ENCODE measurements at regions not wholly inside any gene's neighbourhood (a gene's known extent, or its start where the extent isn't known, plus 50 kb on each side); places are given as distances from the start of the nearest gene placed in this dataset.

DNA sequence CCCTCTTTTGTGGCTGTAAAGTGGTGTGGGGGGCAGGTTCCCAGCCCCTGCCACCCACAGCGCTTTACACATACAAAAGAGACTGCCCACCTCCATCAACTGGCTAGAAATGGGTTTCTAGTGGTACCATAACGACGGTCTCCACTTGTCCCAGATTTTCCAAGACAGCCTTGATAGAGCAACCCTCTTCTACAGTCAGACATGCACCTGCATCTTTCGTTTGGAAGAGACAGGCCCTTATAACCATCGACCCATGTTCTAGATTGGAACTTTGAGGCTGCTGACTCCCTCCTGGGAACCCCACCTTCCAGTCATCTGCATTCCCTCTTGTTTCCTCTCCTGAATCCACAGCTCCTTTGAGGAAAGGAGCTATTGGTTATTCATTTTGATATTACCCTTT lies 63.1 kb downstream of the GSX1 start:
- H3K27ac ChIP-seq, result no peak overlapping the region
- no peak overlapping the region for H3K4me3 ChIP-seq
- peaks cover 64% of the 10 kb centered on the region for H3K27me3 ChIP-seq
- H3K4me1 ChIP-seq, result no peaks in the 10 kb centered on the region
- H3K9me3 ChIP-seq, result no peaks in the 10 kb centered on the region
- no peaks in the 10 kb centered on the region for H3K36me3 ChIP-seq
- TF ChIP-seq POLR2AphosphoS5 (IDR thresholded peaks at IDR 0.05) (no peak), POLR2A (IDR thresholded peaks at IDR 0.05) (no peak), EP300 (IDR thresholded peaks at IDR 0.05) (no peak)
- TF ChIP-seq, protein P1, sequence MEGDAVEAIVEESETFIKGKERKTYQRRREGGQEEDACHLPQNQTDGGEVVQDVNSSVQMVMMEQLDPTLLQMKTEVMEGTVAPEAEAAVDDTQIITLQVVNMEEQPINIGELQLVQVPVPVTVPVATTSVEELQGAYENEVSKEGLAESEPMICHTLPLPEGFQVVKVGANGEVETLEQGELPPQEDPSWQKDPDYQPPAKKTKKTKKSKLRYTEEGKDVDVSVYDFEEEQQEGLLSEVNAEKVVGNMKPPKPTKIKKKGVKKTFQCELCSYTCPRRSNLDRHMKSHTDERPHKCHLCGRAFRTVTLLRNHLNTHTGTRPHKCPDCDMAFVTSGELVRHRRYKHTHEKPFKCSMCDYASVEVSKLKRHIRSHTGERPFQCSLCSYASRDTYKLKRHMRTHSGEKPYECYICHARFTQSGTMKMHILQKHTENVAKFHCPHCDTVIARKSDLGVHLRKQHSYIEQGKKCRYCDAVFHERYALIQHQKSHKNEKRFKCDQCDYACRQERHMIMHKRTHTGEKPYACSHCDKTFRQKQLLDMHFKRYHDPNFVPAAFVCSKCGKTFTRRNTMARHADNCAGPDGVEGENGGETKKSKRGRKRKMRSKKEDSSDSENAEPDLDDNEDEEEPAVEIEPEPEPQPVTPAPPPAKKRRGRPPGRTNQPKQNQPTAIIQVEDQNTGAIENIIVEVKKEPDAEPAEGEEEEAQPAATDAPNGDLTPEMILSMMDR (IDR thresholded peaks at IDR 0.05), result no peak
- no peak for DNase-seq (ENCODE audit: low spot score in 2 of 2)
- WGBS, result 84% methylated on average over 5 of the region's 5 CpGs

DNA sequence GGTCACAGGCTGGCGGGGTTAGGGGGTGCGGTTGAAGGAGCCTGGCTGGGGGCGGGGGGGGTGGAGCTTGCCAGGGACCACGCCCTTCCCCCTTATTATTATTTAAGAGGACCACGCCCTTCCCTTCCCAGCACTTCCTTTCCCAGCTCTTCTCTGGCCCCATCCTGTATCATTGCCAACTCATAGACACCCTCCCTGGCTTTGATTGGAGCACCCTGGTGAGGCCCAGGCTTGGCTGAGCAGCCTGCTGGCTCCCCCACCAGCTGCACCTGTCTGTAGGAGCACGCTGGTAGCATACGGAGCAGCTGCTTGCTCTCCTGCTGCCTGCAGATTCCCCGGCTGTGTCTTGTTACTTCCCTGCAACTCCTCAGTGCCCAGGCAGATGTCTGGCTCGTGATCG lies 62.5 kb upstream of the PDX1 start:
- no peaks in the 10 kb centered on the region for H3K4me1 ChIP-seq
- no peak for DNase-seq (ENCODE audit: low spot score in 2 of 2)
- 57% methylated on average over 4 of the region's 10 CpGs for WGBS
- no peak overlapping the region for H3K27ac ChIP-seq
- TF ChIP-seq, protein P1 (IDR thresholded peaks at IDR 0.05), result no peak
- TF ChIP-seq POLR2A (IDR thresholded peaks at IDR 0.05) (no peak), EP300 (IDR thresholded peaks at IDR 0.05) (no peak), POLR2AphosphoS5 (IDR thresholded peaks at IDR 0.05) (no peak)
- H3K9me3 ChIP-seq, result no peaks in the 10 kb centered on the region
- H3K27me3 ChIP-seq, result peaks cover 60% of the 10 kb centered on the region
- H3K4me3 ChIP-seq, result no peak overlapping the region
- no peaks in the 10 kb centered on the region for H3K36me3 ChIP-seq

DNA sequence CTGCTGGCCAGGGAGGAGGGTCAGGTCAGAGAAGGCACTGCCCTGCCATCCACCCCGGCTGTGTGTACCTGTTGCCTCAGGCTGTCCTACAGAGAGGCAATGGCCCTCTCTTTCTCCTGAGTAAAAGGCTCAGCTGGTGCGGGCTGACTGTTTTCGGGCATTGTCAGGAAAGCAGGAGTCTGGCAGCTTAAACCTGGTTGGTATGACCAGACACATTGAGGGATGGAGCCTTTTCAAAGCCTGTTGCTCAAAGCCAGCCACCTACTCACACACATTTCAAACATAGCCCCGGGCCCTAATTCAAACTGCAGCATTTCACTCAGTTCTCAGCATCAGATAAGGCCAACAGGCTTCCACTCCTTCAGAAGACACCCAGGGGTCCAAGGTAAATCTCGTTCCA lies 61.8 kb upstream of the PDX1 start:
- Histone ChIP-seq H3K9me3 (no peaks in the 10 kb centered on the region), H3K4me1 (no peaks in the 10 kb centered on the region), H3K36me3 (no peaks in the 10 kb centered on the region), H3K27ac (no peak overlapping the region), H3K27me3 (peaks cover 52% of the 10 kb centered on the region), H3K4me3 (no peak overlapping the region)
- WGBS, result 52% methylated on average over 5 of the region's 5 CpGs
- DNase-seq (ENCODE audit: low spot score in 2 of 2), result no peak
- no peak for TF ChIP-seq EP300 (IDR thresholded peaks at IDR 0.05)
- TF ChIP-seq POLR2AphosphoS5 (IDR thresholded peaks at IDR 0.05), result no peak
- TF ChIP-seq, protein P1 (IDR thresholded peaks at IDR 0.05), result no peak
- TF ChIP-seq POLR2A (IDR thresholded peaks at IDR 0.05), result no peak

DNA sequence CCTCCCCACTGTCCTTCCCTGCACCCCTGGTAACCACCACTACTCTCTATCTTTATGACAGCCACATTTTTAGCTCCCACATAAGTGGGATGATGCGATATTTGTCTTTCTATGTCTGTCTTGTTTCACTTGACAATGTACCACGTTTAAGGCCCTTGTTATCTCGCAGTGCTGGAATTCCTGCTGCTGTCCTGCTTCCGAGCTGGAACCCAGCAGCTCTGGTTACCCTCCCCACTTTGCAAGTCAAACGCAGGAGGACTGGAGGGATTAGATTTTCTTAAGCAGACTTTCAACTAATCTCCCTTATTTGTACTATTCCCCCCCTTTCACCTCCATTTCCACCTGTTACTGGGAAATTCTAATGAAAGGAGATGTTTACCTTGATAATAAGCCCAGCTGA lies 59.1 kb upstream of the PDX1 start:
- TF ChIP-seq POLR2AphosphoS5 (IDR thresholded peaks at IDR 0.05) (no peak), EP300 (IDR thresholded peaks at IDR 0.05) (no peak), POLR2A (IDR thresholded peaks at IDR 0.05) (no peak)
- TF ChIP-seq, protein P1 (IDR thresholded peaks at IDR 0.05), result no peak
- Histone ChIP-seq H3K4me1 (no peaks in the 10 kb centered on the region), H3K36me3 (no peaks in the 10 kb centered on the region), H3K27me3 (peaks cover 47% of the 10 kb centered on the region), H3K9me3 (no peaks in the 10 kb centered on the region), H3K27ac (no peak overlapping the region), H3K4me3 (no peak overlapping the region)
- no peak for DNase-seq (ENCODE audit: low spot score in 2 of 2)
- 22% methylated on average over 5 of the region's 5 CpGs for WGBS

DNA sequence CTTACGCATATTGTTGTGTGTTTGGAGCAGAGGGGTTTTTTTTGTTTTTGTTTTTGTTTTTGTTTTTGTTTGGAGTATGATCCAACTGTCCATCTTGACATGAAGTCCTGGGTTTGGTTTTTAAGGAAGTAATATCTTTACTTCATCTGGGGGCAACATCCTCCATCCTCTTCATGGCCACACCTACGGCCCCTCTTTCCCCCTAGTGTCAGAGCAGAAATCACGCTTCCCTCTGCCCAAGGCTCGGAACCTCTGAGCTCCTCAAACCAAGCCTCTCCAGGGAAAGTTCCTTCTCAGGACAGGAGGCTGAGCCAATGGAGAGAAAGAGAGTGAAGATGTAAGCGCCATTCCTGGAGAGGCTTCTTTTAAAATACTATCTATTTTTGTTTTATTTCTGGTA lies 58.6 kb upstream of the PDX1 start:
- H3K36me3 ChIP-seq, result no peaks in the 10 kb centered on the region
- no peak for TF ChIP-seq POLR2AphosphoS5 (IDR thresholded peaks at IDR 0.05)
- no peak for TF ChIP-seq POLR2A (IDR thresholded peaks at IDR 0.05)
- TF ChIP-seq, protein P1 (IDR thresholded peaks at IDR 0.05), result no peak
- no peak for TF ChIP-seq EP300 (IDR thresholded peaks at IDR 0.05)
- WGBS, result 53% methylated on average over 5 of the region's 5 CpGs
- H3K9me3 ChIP-seq, result no peaks in the 10 kb centered on the region
- H3K4me3 ChIP-seq, result no peak overlapping the region
- no peak overlapping the region for H3K27ac ChIP-seq
- H3K27me3 ChIP-seq, result peaks cover 45% of the 10 kb centered on the region
- no peak for DNase-seq (ENCODE audit: low spot score in 2 of 2)
- no peaks in the 10 kb centered on the region for H3K4me1 ChIP-seq

All from suprapubic skin (tissue), 4 donors.